HEK293T (cell line): ENCODE measurements at regions not wholly inside any gene's neighbourhood (a gene's known extent, or its start where the extent isn't known, plus 50 kb on each side); places are given as distances from the start of the nearest gene placed in this dataset.

Source experiments
- CTCF ChIA-PET: fragments of 350-600 bp; formaldehyde crosslinking; extraction: SDS; loops from one replicate; lab custom pipeline; 2021; ENCODE audit warnings: antibody characterized with exemption, inconsistent platforms; lab: Yijun Ruan, JAX
- POLR2A ChIA-PET: fragments of 350-600 bp; formaldehyde crosslinking; extraction: SDS; loops from one replicate; lab custom pipeline; 2020; ENCODE audit warnings: antibody characterized with exemption, inconsistent platforms; lab: Yijun Ruan, JAX
- DNase-seq: peaks from one replicate; pipeline ENCODE4 v3.0.0; 2012; ENCODE audit warnings: mixed read lengths; ENCODE audit errors: extremely low spot score
- ARNT ChIP-seq: fragments of 450-650 bp; IDR thresholded peaks from 2 replicates; pipeline ENCODE4 v1.6.1; 2017; ENCODE audit warnings: mild to moderate bottlenecking
- BHLHE40 ChIP-seq: fragments of 450-650 bp; IDR thresholded peaks from 2 replicates; pipeline ENCODE4 v1.6.1; 2016; ENCODE audit warnings: mild to moderate bottlenecking, moderate library complexity, borderline replicate concordance
- CTBP1 ChIP-seq: fragments of 450-650 bp; IDR thresholded peaks from 2 replicates; pipeline ENCODE4 v1.6.1; 2016; ENCODE audit warnings: borderline replicate concordance
- ELF4 ChIP-seq: fragments of 450-650 bp; IDR thresholded peaks from 2 replicates; pipeline ENCODE4 v1.6.1; 2017; ENCODE audit warnings: antibody characterized with exemption
- FOXA1 ChIP-seq: fragments of 450-650 bp; IDR thresholded peaks from 2 replicates; pipeline ENCODE4 v1.6.1; 2016; ENCODE audit warnings: mild to moderate bottlenecking
- FOXK2 ChIP-seq: fragments of 450-650 bp; IDR thresholded peaks from 2 replicates; pipeline ENCODE4 v1.6.1; 2016; ENCODE audit warnings: mild to moderate bottlenecking
- FOXM1 ChIP-seq: fragments of 450-650 bp; IDR thresholded peaks from 2 replicates; pipeline ENCODE4 v1.6.1; 2017; ENCODE audit warnings: mild to moderate bottlenecking, borderline replicate concordance
- HDGF ChIP-seq: fragments of 450-650 bp; IDR thresholded peaks from 2 replicates; pipeline ENCODE4 v1.6.1; 2017; ENCODE audit warnings: antibody characterized with exemption, borderline replicate concordance
- L3MBTL2 ChIP-seq: fragments of 450-650 bp; conservative IDR thresholded peaks from 2 replicates; pipeline ENCODE4 v1.6.1; 2016; ENCODE audit warnings: mild to moderate bottlenecking
- LEF1 ChIP-seq: fragments of 450-650 bp; IDR thresholded peaks from 2 replicates; pipeline ENCODE4 v1.6.1; 2017; ENCODE audit warnings: mild to moderate bottlenecking, borderline replicate concordance
- NFRKB ChIP-seq: fragments of 450-650 bp; IDR thresholded peaks from 2 replicates; pipeline ENCODE4 v1.6.1; 2016; ENCODE audit warnings: mild to moderate bottlenecking, moderate library complexity
- SP1 ChIP-seq: fragments of 450-650 bp; IDR thresholded peaks from 2 replicates; pipeline ENCODE4 v1.6.1; 2017
- SUZ12 ChIP-seq: fragments of 450-650 bp; IDR thresholded peaks from 2 replicates; pipeline ENCODE4 v1.6.1; 2016; ENCODE audit warnings: mild to moderate bottlenecking
- TARDBP ChIP-seq: fragments of 450-650 bp; IDR thresholded peaks from 2 replicates; pipeline ENCODE4 v1.6.1; 2016
- ZNF384 ChIP-seq: fragments of 450-650 bp; IDR thresholded peaks from 2 replicates; pipeline ENCODE4 v1.6.1; 2016
- TF ChIP-seq, protein P1 (sequence below): fragments of 450-650 bp; IDR thresholded peaks from 2 replicates; pipeline ENCODE4 v1.6.1; 2016

GRCh38 chr18:53586923-53587322, 637.5 kb downstream of the MBD2 start:
- DNase-seq = no peak
- TF ChIP-seq ELF4 (no peak), TARDBP (no peak), ZNF384 (no peak), L3MBTL2 (no peak), CTBP1 (no peak), FOXA1 (no peak), HDGF (no peak), ARNT (no peak), FOXK2 (no peak), SP1 (no peak), BHLHE40 (no peak), NFRKB (no peak), SUZ12 (no peak), LEF1 (no peak), FOXM1 (no peak)
- TF ChIP-seq, protein P1, sequence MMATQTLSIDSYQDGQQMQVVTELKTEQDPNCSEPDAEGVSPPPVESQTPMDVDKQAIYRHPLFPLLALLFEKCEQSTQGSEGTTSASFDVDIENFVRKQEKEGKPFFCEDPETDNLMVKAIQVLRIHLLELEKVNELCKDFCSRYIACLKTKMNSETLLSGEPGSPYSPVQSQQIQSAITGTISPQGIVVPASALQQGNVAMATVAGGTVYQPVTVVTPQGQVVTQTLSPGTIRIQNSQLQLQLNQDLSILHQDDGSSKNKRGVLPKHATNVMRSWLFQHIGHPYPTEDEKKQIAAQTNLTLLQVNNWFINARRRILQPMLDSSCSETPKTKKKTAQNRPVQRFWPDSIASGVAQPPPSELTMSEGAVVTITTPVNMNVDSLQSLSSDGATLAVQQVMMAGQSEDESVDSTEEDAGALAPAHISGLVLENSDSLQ = no peak
- CTCF ChIA-PET = no interaction called here
- POLR2A ChIA-PET = no interaction called here
